Heart right ventricle (tissue), 16 donors: ENCODE measurements at regions not wholly inside any gene's neighbourhood (a gene's known extent, or its start where the extent isn't known, plus 50 kb on each side); places are given as distances from the start of the nearest gene placed in this dataset.

Source experiments
- ATAC-seq, 8 donors: fragments of 200-7000 bp; cut with Tn5 transposase; one replicate each; pipeline ENCODE4 v1.9.1; 2020; ENCODE audit warnings: mild to moderate bottlenecking in 8 of 8, moderate library complexity in 8 of 8, moderate number of reproducible peaks in 1 of 8
- DNase-seq, 2 donors: peaks; one replicate each; pipeline ENCODE4 v3.0.0-alpha.2; 2020
- H3K27ac ChIP-seq, 10 donors: fragments of 200-600 bp; sonication (generic) in 2 of 10; one replicate each; pipeline versions ENCODE4 v1.5.0 to v1.8.0; 2020 to 2022; ENCODE audit warnings: mild to moderate bottlenecking in 3 of 10
- H3K27me3 ChIP-seq, 7 donors: fragments of 200-600 bp; one replicate each; pipeline ENCODE4 v1.8.0; 2021 to 2022; ENCODE audit warnings: mild to moderate bottlenecking in 2 of 7
- H3K36me3 ChIP-seq, 9 donors: fragments of 200-600 bp; sonication (generic) in 1 of 9; one replicate each; pipeline versions ENCODE4 v1.5.0 to v1.8.0; 2020 to 2022; ENCODE audit warnings: mild to moderate bottlenecking in 2 of 9
- H3K4me1 ChIP-seq, 9 donors: fragments of 200-600 bp; sonication (generic) in 1 of 9; one replicate each; pipeline versions ENCODE4 v1.5.0 to v1.8.0; 2020 to 2022; ENCODE audit warnings: mild to moderate bottlenecking in 4 of 9
- H3K4me3 ChIP-seq, 10 donors: fragments of 200-600 bp; sonication (generic) in 2 of 10; one replicate each; pipeline versions ENCODE4 v1.5.0 to v1.8.0; 2020 to 2022; ENCODE audit warnings: mild to moderate bottlenecking in 7 of 10, moderate library complexity in 2 of 10
- H3K9me3 ChIP-seq, 11 donors: fragments of 200-600 bp in 10 of 11; sonication (generic) in 2 of 11; one replicate each; pipeline versions ENCODE4 v1.5.0 to v1.8.0; 2013 to 2022; ENCODE audit warnings: mild to moderate bottlenecking in 2 of 11, control low read depth in 1 of 11, moderate library complexity in 1 of 11
- CTCF ChIP-seq, 9 donors: fragments of 200-600 bp; sonication (generic) in 2 of 9; IDR thresholded peaks; one replicate each; pipeline versions ENCODE4 v1.5.0 to v1.8.0; 2021 to 2022; ENCODE audit warnings: antibody characterized with exemption in 9 of 9, mild to moderate bottlenecking in 5 of 9, moderate library complexity in 1 of 9
- WGBS, 2 donors: extraction: QIAGEN DNeasy Blood & Tissue Kit; methylation state at CpG; one replicate each; pipeline ENCODE4 v1.1.7; 2013; ENCODE audit warnings: inconsistent platforms in 1 of 2; 5-methylcytosine and 5-hydroxymethylcytosine counted together
- intact Hi-C, 10 donors: fragments of 100-400 bp; cut with DNase I; formaldehyde crosslinking; loops; one replicate each; pipeline versions ENCODE4 v1.11.1 to v1.14.2; 2022
- donor health status: Arrhythmogenic right ventricular cardiomyopathy.
- donor health status: ischemic (EF 13 %, LVEDD 7.1; RV severe dilation, severe dysfunction).
- donor health status: healthy with polysubstance abuse.
- donor health status: DM: no; HTN: yes; CAD: no.
- donor health status: DM: no; HTN: no; CAD: no.
- donor health status: ischemic (EF 25% LVEDD 6.9; RV normal size, moderate dysfunction).
- donor health status: ischemic (EF 25% LVEDD 5.7; RV mildly dilated, moderate dysfunction).
- donor health status: healthy.
- donor health status: DM: yes; HTN: yes; CAD: no.
- donor health status: Ischemic cardiomyopathy.
- donor health status: ischemic (EF 35%, LVEDD 5.7; RV mildly dilated, moderate dysfunction).
- donor health status: nonischemic (EF 11% LVEDD 7.7; RV severe dilation, severe dysfunction).
- donor health status: DM: yes; HTN: yes; CAD: no.
- donor health status: PGD.
- donor health status: ischemic (EF 29% LVEDD 5.4; RV normal size, mild dysfunction).
- donor health status: nonischemic (EF 23%, LVEDD 6.1; RV moderate dilation, normal function).

GRCh38 chr5:27969157-27969556 lies 930.8 kb upstream of the CDH9 start:
- DNase-seq (no peak), ATAC-seq (no peak)
- intact Hi-C loops: no loop called here
- no peak for TF ChIP-seq CTCF (IDR thresholded peaks at IDR 0.05)
- Histone ChIP-seq H3K9me3 (peaks cover 0 to 54% (median 10%) of the 10 kb centered on the region in 11 donors), H3K27me3 (no peaks in the 10 kb centered on the region), H3K27ac (no peak overlapping the region), H3K4me3 (no peak overlapping the region), H3K4me1 (no peaks in the 10 kb centered on the region), H3K36me3 (no peaks in the 10 kb centered on the region)

GRCh38 chr5:27963050-27963783 lies 924.8 kb upstream of the CDH9 start:
- intact Hi-C loops: no loop called here
- no peak for TF ChIP-seq CTCF (IDR thresholded peaks at IDR 0.05)

GRCh38 chr5:27962198-27962597 lies 923.8 kb upstream of the CDH9 start:
- no peak overlapping the region for H3K4me3 ChIP-seq
- no peak overlapping the region for H3K27ac ChIP-seq
- peaks cover 0 to 80% (median 11%) of the 10 kb centered on the region in 11 donors for H3K9me3 ChIP-seq
- no peaks in the 10 kb centered on the region for H3K36me3 ChIP-seq
- ATAC-seq: no peak
- no peak for TF ChIP-seq CTCF (IDR thresholded peaks at IDR 0.05)
- 32 to 34% methylated on average over 2 of the region's 2 CpGs for WGBS, 2 donors
- H3K27me3 ChIP-seq: no peaks in the 10 kb centered on the region
- H3K4me1 ChIP-seq: no peaks in the 10 kb centered on the region
- intact Hi-C loops: no loop called here
- DNase-seq: no peak

More at GRCh38 chr5:27963050-27963783, 924.8 kb upstream of the CDH9 start:
- H3K27me3 ChIP-seq: no peaks in the 10 kb centered on the region
- DNase-seq (no peak), ATAC-seq (no peak)
- no peak overlapping the region for H3K4me3 ChIP-seq
- no peaks in the 10 kb centered on the region for H3K36me3 ChIP-seq
- 85 to 93% methylated on average over 7 of the region's 7 CpGs for WGBS, 2 donors
- H3K4me1 ChIP-seq: no peaks in the 10 kb centered on the region
- no peak overlapping the region for H3K27ac ChIP-seq
- peaks cover 0 to 75% (median 11%) of the 10 kb centered on the region in 11 donors for H3K9me3 ChIP-seq

GRCh38 chr5:27947088-27947487 lies 908.7 kb upstream of the CDH9 start:
- DNase-seq (no peak), ATAC-seq (no peak)
- Histone ChIP-seq H3K4me1 (no peaks in the 10 kb centered on the region), H3K27ac (no peak overlapping the region), H3K9me3 (peaks cover 0 to 11% (median 0%) of the 10 kb centered on the region in 11 donors), H3K27me3 (no peaks in the 10 kb centered on the region), H3K36me3 (no peaks in the 10 kb centered on the region), H3K4me3 (no peak overlapping the region)
- TF ChIP-seq CTCF (IDR thresholded peaks at IDR 0.05): no peak
- intact Hi-C loops: no loop called here
- WGBS, 2 donors: 28 to 29% methylated on average over 1 of the region's 1 CpG
